Nephron progenitor cell (in vitro differentiated cells): ENCODE measurements at regions not wholly inside any gene's neighbourhood (a gene's known extent, or its start where the extent isn't known, plus 50 kb on each side); places are given as distances from the start of the nearest gene placed in this dataset.
"Not testable (repeated sequence)": the region's sequence is repeated elsewhere in the genome, so short reads cannot be mapped to it uniquely, and the experiment has no call there.

Source experiments
- DNase-seq: peaks from one replicate; pipeline ENCODE4 v3.0.0; 2021
- H3K27ac Mint-ChIP-seq: 2 replicates; pipeline ENCODE4 v1.8.0; 2021; ENCODE audit warnings: mild to moderate bottlenecking, moderate library complexity, mixed read lengths
- H3K27me3 Mint-ChIP-seq: 2 replicates; pipeline ENCODE4 v1.8.0; 2021; ENCODE audit warnings: mild to moderate bottlenecking, low read depth, mixed read lengths; ENCODE audit not compliant: poor library complexity
- H3K36me3 Mint-ChIP-seq: 2 replicates; pipeline ENCODE4 v1.8.0; 2021; ENCODE audit warnings: low read depth, mixed read lengths
- H3K4me1 Mint-ChIP-seq: 2 replicates; pipeline ENCODE4 v1.8.0; 2021; ENCODE audit warnings: mixed read lengths
- H3K4me3 Mint-ChIP-seq: 2 replicates; pipeline ENCODE4 v1.8.0; 2021; ENCODE audit warnings: mild to moderate bottlenecking, moderate library complexity, mixed read lengths
- H3K9me3 Mint-ChIP-seq: 2 replicates; pipeline ENCODE4 v1.8.0; 2021; ENCODE audit warnings: mild to moderate bottlenecking, moderate library complexity, mixed read lengths
- CTCF ChIP-seq: fragments of 200-600 bp; sonication (generic); IDR thresholded peaks from 2 replicates; pipeline ENCODE4 v1.5.0; 2021; ENCODE audit warnings: antibody characterized with exemption

DNA sequence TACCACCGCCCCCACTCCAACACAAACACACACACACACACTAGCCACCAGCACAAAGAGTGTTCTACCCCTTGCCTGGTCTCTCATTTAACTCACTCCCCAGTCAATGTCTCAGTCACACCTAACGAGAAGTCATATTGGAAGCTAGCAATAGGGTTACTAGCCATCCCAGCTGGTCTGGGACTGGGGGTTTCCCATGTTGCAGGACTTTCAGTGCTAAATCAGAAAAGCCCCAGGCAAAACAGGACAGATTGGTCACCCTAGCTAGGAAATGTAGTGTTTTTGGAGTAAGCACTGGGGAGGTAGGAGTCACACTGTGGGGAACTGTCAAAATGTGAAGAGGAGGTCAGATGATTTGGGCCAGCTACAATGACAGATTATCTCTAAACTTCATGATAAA lies 158.1 kb downstream of the UNC5CL start:
- H3K9me3 Mint-ChIP-seq: peaks cover 24% of the 10 kb centered on the region
- peaks cover 60% of the 10 kb centered on the region for H3K27me3 Mint-ChIP-seq
- peaks cover 24% of the 10 kb centered on the region for H3K36me3 Mint-ChIP-seq

GRCh38 chr6:40879169-40879568 lies 159.9 kb downstream of the UNC5CL start:
- H3K4me1 Mint-ChIP-seq: peaks cover 20% of the 10 kb centered on the region
- peaks cover 54% of the 10 kb centered on the region for H3K27me3 Mint-ChIP-seq
- H3K36me3 Mint-ChIP-seq: peaks cover 10% of the 10 kb centered on the region
- no peak for TF ChIP-seq CTCF
- no peak for DNase-seq
- no peak overlapping the region for H3K27ac Mint-ChIP-seq
- H3K4me3 Mint-ChIP-seq: no peak overlapping the region
- H3K9me3 Mint-ChIP-seq: peaks cover 24% of the 10 kb centered on the region

More for the DNA sequence above, 158.1 kb downstream of the UNC5CL start:
- TF ChIP-seq CTCF: no peak
- DNase-seq: no peak
- H3K4me3 Mint-ChIP-seq: no peak overlapping the region
- peaks cover 22% of the 10 kb centered on the region for H3K4me1 Mint-ChIP-seq
- H3K27ac Mint-ChIP-seq: no peak overlapping the region

DNA sequence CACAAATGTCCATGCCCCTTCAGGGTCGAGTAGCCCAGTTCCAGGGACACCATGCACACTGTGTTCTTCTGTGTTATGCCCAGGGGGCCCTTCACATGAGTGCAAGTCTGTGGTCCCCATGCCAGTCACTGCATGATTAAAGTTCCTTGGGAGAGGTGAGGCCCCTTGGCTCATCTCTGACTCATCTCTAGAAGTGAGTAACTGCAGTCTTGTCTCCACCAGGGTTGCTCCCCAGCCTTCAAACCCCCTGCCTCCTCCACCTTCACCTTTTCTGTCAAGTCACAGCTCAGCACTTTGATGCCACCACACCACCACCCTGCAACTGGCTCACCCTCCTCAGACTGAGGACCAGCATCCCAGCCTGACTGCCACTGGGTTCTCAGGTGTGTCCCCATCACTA lies 161.7 kb downstream of the UNC5CL start:
- no peak for DNase-seq
- Mint-ChIP-seq H3K4me3 (no peak overlapping the region), H3K9me3 (peaks cover 24% of the 10 kb centered on the region), H3K4me1 (peaks cover 14% of the 10 kb centered on the region), H3K36me3 (peaks cover 9% of the 10 kb centered on the region), H3K27ac (no peak overlapping the region), H3K27me3 (peaks cover 51% of the 10 kb centered on the region)
- TF ChIP-seq CTCF: no peak

DNA sequence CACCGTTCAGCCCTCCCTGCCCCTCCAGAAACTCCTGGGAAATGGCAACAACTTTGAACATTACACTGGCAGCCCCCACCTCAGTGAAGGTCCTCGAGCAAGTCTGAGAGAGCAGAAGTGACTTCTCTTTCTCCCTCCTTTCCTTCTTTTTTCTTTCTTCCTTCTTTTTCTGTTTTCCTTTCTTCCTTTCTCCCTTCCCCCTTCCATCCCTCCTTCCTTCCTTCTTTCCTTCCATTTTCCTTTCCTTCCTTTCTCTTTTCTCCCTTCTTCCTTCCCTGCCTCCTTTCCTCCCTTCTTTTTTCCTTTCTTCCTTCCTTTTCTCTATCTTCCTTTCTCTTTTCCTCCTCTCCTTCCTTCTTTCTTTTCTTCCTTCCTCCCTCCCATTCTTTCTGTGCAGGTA lies 162.7 kb downstream of the UNC5CL start:
- no peak overlapping the region for H3K27ac Mint-ChIP-seq
- TF ChIP-seq CTCF: no peak
- DNase-seq: no peak
- peaks cover 9% of the 10 kb centered on the region for H3K36me3 Mint-ChIP-seq
- peaks cover 24% of the 10 kb centered on the region for H3K9me3 Mint-ChIP-seq
- H3K4me1 Mint-ChIP-seq: peaks cover 11% of the 10 kb centered on the region
- peaks cover 55% of the 10 kb centered on the region for H3K27me3 Mint-ChIP-seq
- H3K4me3 Mint-ChIP-seq: no peak overlapping the region

GRCh38 chr6:40874495-40874894 lies 164.5 kb downstream of the UNC5CL start:
- H3K9me3 Mint-ChIP-seq: peaks cover 15% of the 10 kb centered on the region
- peaks cover 16% of the 10 kb centered on the region for H3K4me1 Mint-ChIP-seq
- no peak for DNase-seq
- H3K36me3 Mint-ChIP-seq: peaks cover 4% of the 10 kb centered on the region
- no peak overlapping the region for H3K4me3 Mint-ChIP-seq
- TF ChIP-seq CTCF: no peak
- H3K27me3 Mint-ChIP-seq: peaks cover 51% of the 10 kb centered on the region
- H3K27ac Mint-ChIP-seq: no peak overlapping the region

DNA sequence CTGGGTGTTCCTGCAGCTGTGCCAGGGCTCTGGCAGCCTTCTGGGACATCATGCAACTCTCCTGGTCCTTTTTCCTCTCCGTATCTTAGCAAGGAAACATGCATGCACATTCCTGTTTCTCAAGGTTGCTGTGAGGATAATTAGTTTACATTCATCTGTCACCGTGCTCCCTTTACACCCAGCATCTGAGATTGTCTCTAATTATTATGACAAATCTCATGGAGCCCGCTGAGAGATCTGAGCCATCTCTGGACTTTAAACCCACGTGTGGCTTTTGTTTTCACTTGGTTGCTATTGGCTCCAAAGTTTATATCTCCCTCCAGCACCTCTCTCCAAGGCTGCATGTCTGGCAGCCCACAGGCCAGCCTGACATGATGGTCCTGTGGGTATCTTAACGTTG lies 167.6 kb downstream of the UNC5CL start:
- TF ChIP-seq CTCF: no peak
- no peaks in the 10 kb centered on the region for H3K9me3 Mint-ChIP-seq
- no peaks in the 10 kb centered on the region for H3K36me3 Mint-ChIP-seq
- peaks cover 32% of the 10 kb centered on the region for H3K27me3 Mint-ChIP-seq
- no peak for DNase-seq
- H3K4me1 Mint-ChIP-seq: peaks cover 16% of the 10 kb centered on the region
- no peak overlapping the region for H3K4me3 Mint-ChIP-seq
- H3K27ac Mint-ChIP-seq: no peak overlapping the region

DNA sequence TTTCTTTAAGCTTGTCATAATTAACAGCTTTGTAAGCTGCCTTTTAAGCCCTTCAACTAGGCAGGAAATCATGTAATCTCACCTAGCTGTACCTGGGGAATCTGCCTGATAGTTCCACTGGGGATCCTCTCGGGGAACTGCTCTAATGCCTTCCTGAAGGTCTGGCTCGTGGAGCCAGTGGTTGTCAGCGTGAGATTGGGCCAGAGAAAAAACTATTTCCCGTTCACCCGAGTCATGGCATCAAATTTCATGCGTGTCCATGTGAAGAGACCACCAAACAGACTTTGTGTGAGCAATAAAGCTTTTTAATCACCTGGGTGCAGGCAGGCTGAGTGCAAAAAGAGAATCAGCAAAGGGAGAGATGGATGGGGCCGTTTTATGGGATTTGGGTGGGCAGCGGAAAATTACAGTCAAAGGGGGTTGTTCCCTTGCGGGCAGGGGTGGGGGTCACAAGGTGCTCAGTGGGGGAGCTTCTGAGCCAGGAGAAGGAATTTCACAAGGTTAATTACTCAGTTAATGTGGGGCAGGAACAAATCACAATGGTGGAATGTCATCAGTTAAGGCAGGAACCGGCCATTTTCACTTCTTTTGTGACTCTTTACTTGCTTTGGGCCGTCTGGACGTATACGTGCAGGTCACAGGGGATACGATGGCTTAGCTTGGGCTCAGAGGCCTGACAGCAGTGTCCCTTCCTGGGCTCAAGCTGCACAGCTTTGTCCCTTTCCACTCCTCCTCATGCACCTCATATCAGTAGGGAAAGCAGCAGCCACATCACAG lies 170.7 kb downstream of the UNC5CL start:
- not testable (repeated sequence) for DNase-seq, H3K36me3 Mint-ChIP-seq, H3K9me3 Mint-ChIP-seq
- peak overlapping the region; percentile 60 for H3K27ac Mint-ChIP-seq
- H3K27me3 Mint-ChIP-seq: peaks cover 11% of the 10 kb centered on the region
- peak overlapping the region; percentile 8 for H3K4me3 Mint-ChIP-seq
- H3K4me1 Mint-ChIP-seq: peaks cover 16% of the 10 kb centered on the region

GRCh38 chr6:40867527-40867926 lies 171.5 kb downstream of the UNC5CL start:
- H3K4me1 Mint-ChIP-seq: peaks cover 15% of the 10 kb centered on the region
- H3K27ac Mint-ChIP-seq: peak overlapping the region; percentile 60
- not testable (repeated sequence) for H3K27me3 Mint-ChIP-seq, DNase-seq, H3K36me3 Mint-ChIP-seq, H3K9me3 Mint-ChIP-seq, H3K4me3 Mint-ChIP-seq

- H3K4me1 Mint-ChIP-seq, DNase-seq: not testable (repeated sequence)
Observed at GRCh38 chr6:40865259-40865658, 173.8 kb downstream of the UNC5CL start.

More at GRCh38 chr6:40865259-40865658, 173.8 kb downstream of the UNC5CL start:
- H3K9me3 Mint-ChIP-seq, H3K36me3 Mint-ChIP-seq, H3K4me3 Mint-ChIP-seq, H3K27me3 Mint-ChIP-seq, H3K27ac Mint-ChIP-seq: not testable (repeated sequence)
